H1 (cell line): ENCODE measurements at regions not wholly inside any gene's neighbourhood (a gene's known extent, or its start where the extent isn't known, plus 50 kb on each side); places are given as distances from the start of the nearest gene placed in this dataset.

ENCODE experiments used
- CTCF ChIA-PET: fragments of 300-600 bp; sonication (Branson Sonifier 250); formaldehyde crosslinking; loops from one replicate; lab custom pipeline; 2021; ENCODE audit not compliant: partially characterized antibody; lab: Charles Lee
- POLR2A ChIA-PET: fragments of 300-600 bp; sonication (Branson Sonifier 250); formaldehyde crosslinking; loops from one replicate; lab custom pipeline; 2021; ENCODE audit warnings: inconsistent platforms; ENCODE audit not compliant: partially characterized antibody; lab: Charles Lee
- DNase-seq, 2 experiments: peaks; one replicate each; pipeline versions ENCODE4 v3.0.0 to v3.0.0-alpha.2; 2010 to 2022; ENCODE audit warnings: low spot score in 2 of 2, low read depth in 1 of 2, mixed read lengths in 1 of 2
- FAIRE-seq: peaks from 2 replicates; lab custom pipeline; 2011; peaks lifted over from hg19 to GRCh38; lab: Jason Lieb, UNC
- H2AFZ ChIP-seq: 2 replicates; pipeline ENCODE4 v1.8.1; 2012; ENCODE audit warnings: low read length, inconsistent platforms
- H2AK5ac ChIP-seq: 2 replicates; pipeline ENCODE4 v1.6.1; 2013; ENCODE audit warnings: low read depth, low read length
- H2BK120ac ChIP-seq: replicated peaks from 2 replicates; pipeline ENCODE3; 2013; ENCODE audit warnings: low read depth, low read length, inconsistent platforms
- H2BK12ac ChIP-seq: 2 replicates; pipeline ENCODE4 v1.6.1; 2013; ENCODE audit warnings: low read depth, low read length
- H2BK15ac ChIP-seq: 2 replicates; pipeline ENCODE4 v1.6.1; 2013; ENCODE audit warnings: low read length
- H2BK20ac ChIP-seq: 2 replicates; pipeline ENCODE4 v1.6.1; 2013; ENCODE audit warnings: low read length
- H2BK5ac ChIP-seq: 2 replicates; pipeline ENCODE4 v1.6.1; 2013; ENCODE audit warnings: low read depth, low read length
- H3K14ac ChIP-seq: 2 replicates; pipeline ENCODE4 v1.6.1; 2013; ENCODE audit warnings: inconsistent platforms; ENCODE audit not compliant: insufficient read length
- H3K18ac ChIP-seq: 2 replicates; pipeline ENCODE4 v1.6.1; 2013; ENCODE audit warnings: low read length; ENCODE audit errors: extremely low read depth
- H3K23ac ChIP-seq: 2 replicates; pipeline ENCODE4 v1.6.1; 2013; ENCODE audit warnings: inconsistent platforms; ENCODE audit not compliant: insufficient read length
- H3K23me2 ChIP-seq: 2 replicates; pipeline ENCODE4 v1.6.1; 2013; ENCODE audit warnings: low read depth, low read length
- H3K27ac ChIP-seq: 2 replicates; pipeline ENCODE4 v1.6.1; 2011; ENCODE audit warnings: low read depth, low read length, inconsistent platforms
- H3K27me3 ChIP-seq, 4 experiments: replicated peaks in 1 of 4; 1 replicate in 1 of 4; 2 replicates in 3 of 4; pipeline versions ENCODE4 v1.6.1 to v1.8.1; 2011 to 2013; ENCODE audit warnings: low read length in 3 of 4, mild to moderate bottlenecking in 3 of 4, inconsistent platforms in 2 of 4, mixed read lengths in 2 of 4, moderate library complexity in 1 of 4; ENCODE audit not compliant: control insufficient read depth in 3 of 4, insufficient read depth in 3 of 4; ENCODE audit errors: extremely low read depth in 1 of 4
- H3K36me3 ChIP-seq, 4 experiments: 2 replicates each; pipeline versions ENCODE4 v1.6.1 to v1.8.1; 2011 to 2013; ENCODE audit warnings: mild to moderate bottlenecking in 4 of 4, low read length in 3 of 4, moderate library complexity in 2 of 4, control low read depth in 1 of 4, inconsistent platforms in 1 of 4; ENCODE audit not compliant: insufficient read depth in 4 of 4, control insufficient read depth in 2 of 4
- H3K4ac ChIP-seq: replicated peaks from 2 replicates; pipeline ENCODE3; 2013; ENCODE audit warnings: low read length, low read depth, mixed read lengths, inconsistent platforms; ENCODE audit not compliant: insufficient read length
- H3K4me1 ChIP-seq, 4 experiments: replicated peaks in 1 of 4; 1 replicate in 1 of 4; 2 replicates in 3 of 4; pipeline versions ENCODE4 v1.6.1 to v1.8.1; 2011 to 2013; ENCODE audit warnings: low read length in 3 of 4, inconsistent platforms in 2 of 4, mixed read lengths in 1 of 4; ENCODE audit not compliant: insufficient read depth in 4 of 4, control insufficient read depth in 3 of 4
- H3K4me2 ChIP-seq, 2 experiments: 2 replicates each; pipeline versions ENCODE4 v1.6.1 to v1.8.1; 2011 to 2013; ENCODE audit warnings: low read depth in 2 of 2, low read length in 2 of 2, control low read depth in 1 of 2, inconsistent platforms in 1 of 2, mild to moderate bottlenecking in 1 of 2; ENCODE audit not compliant: insufficient read depth in 1 of 2
- H3K4me3 ChIP-seq, 4 experiments: fragments of 200-600, 300-600 bp in 1 of 4; sonication (generic), shearing (Covaris generic), sonication (Bioruptor Twin) in 1 of 4; 2 replicates each; pipeline versions ENCODE4 v1.5.1 to v1.8.1; 2011 to 2016; ENCODE audit warnings: low read length in 4 of 4, low read depth in 3 of 4, control low read depth in 2 of 4, inconsistent platforms in 2 of 4, mild to moderate bottlenecking in 2 of 4, mixed read lengths in 1 of 4, moderate library complexity in 1 of 4; ENCODE audit not compliant: insufficient read depth in 2 of 4; ENCODE audit errors: extremely low read depth in 1 of 4
- H3K56ac ChIP-seq: replicated peaks from 2 replicates; pipeline ENCODE3; 2013; ENCODE audit warnings: low read depth, mild to moderate bottlenecking, mixed read lengths, low read length, inconsistent platforms; ENCODE audit not compliant: insufficient read length
- H3K79me1 ChIP-seq: 2 replicates; pipeline ENCODE4 v1.6.1; 2013; ENCODE audit warnings: low read depth, low read length, control low read depth
- H3K79me2 ChIP-seq, 2 experiments: 2 replicates each; pipeline versions ENCODE4 v1.6.1 to v1.8.1; 2012 to 2013; ENCODE audit warnings: low read length in 2 of 2, mild to moderate bottlenecking in 2 of 2, inconsistent platforms in 1 of 2; ENCODE audit not compliant: insufficient read depth in 2 of 2, control insufficient read depth in 1 of 2
- H3K9ac ChIP-seq, 4 experiments: replicated peaks in 1 of 4; 1 replicate in 1 of 4; 2 replicates in 3 of 4; pipeline versions ENCODE4 v1.6.1 to v1.8.1; 2011 to 2013; ENCODE audit warnings: low read depth in 3 of 4, low read length in 3 of 4, control low read depth in 2 of 4, mild to moderate bottlenecking in 2 of 4, moderate library complexity in 2 of 4, inconsistent platforms in 1 of 4; ENCODE audit errors: extremely low read depth in 1 of 4
- H3K9me3 ChIP-seq, 2 experiments: 2 replicates each; pipeline versions ENCODE4 v1.6.1 to v1.8.1; 2012 to 2013; ENCODE audit warnings: mild to moderate bottlenecking in 2 of 2, moderate library complexity in 2 of 2, control low read depth in 1 of 2, inconsistent platforms in 1 of 2, low read depth in 1 of 2, low read length in 1 of 2, mixed read lengths in 1 of 2; ENCODE audit not compliant: insufficient read depth in 2 of 2
- H4K20me1 ChIP-seq, 2 experiments: replicated peaks in 1 of 2; 2 replicates each; pipeline versions ENCODE3 to v1.8.1; 2011 to 2013; ENCODE audit warnings: inconsistent platforms in 2 of 2, low read length in 2 of 2, mild to moderate bottlenecking in 1 of 2; ENCODE audit not compliant: insufficient read depth in 2 of 2, control insufficient read depth in 1 of 2
- H4K5ac ChIP-seq: 2 replicates; pipeline ENCODE4 v1.6.1; 2013; ENCODE audit warnings: low read length, low read depth, mixed read lengths, inconsistent platforms; ENCODE audit not compliant: insufficient read length
- H4K8ac ChIP-seq: 2 replicates; pipeline ENCODE4 v1.8.0; 2013; ENCODE audit warnings: mild to moderate bottlenecking, moderate library complexity, low read length, inconsistent platforms; ENCODE audit not compliant: insufficient read depth; ENCODE audit errors: extremely low read depth
- H4K91ac ChIP-seq: replicated peaks from 2 replicates; pipeline ENCODE3; 2013; ENCODE audit warnings: low read length, mixed read lengths, inconsistent platforms; ENCODE audit not compliant: insufficient read length
- SIRT6 ChIP-seq: IDR thresholded peaks from one replicate; pipeline ENCODE4 v1.7.1; 2012; ENCODE audit warnings: low read length, inconsistent platforms
- SP1 ChIP-seq: IDR thresholded peaks from 2 replicates; pipeline ENCODE4 v1.6.1; 2011; ENCODE audit warnings: low read depth, low read length
- USF2 ChIP-seq: IDR thresholded peaks from 2 replicates; pipeline ENCODE4 v1.6.1; 2011; ENCODE audit warnings: low read length, improper control_type of control experiment
- WGBS, 2 experiments: shearing (Covaris generic) in 1 of 2; methylation state at CpG; one replicate each; pipeline versions ENCODE4 v1.1.6 to v1.1.7; 2013 to 2015; ENCODE audit warnings: low lambda C conversion rate in 2 of 2, mixed read lengths in 2 of 2, inconsistent platforms in 1 of 2, low coverage in 1 of 2, missing lambda C conversion rate in 1 of 2; ENCODE audit not compliant: insufficient replicate concordance in 2 of 2, insufficient coverage in 1 of 2, insufficient read length in 1 of 2; ENCODE audit errors: extremely low coverage in 1 of 2, missing lambda C conversion rate in 1 of 2; 5-methylcytosine and 5-hydroxymethylcytosine counted together

- no peak overlapping the region for H4K91ac ChIP-seq
- H2BK12ac ChIP-seq = no peak overlapping the region
- TF ChIP-seq SP1 (no peak), USF2 (no peak), SIRT6 (no peak)
- TF ChIP-seq, all 59 proteins: peak for 0
- Histone ChIP-seq H3K4ac (no peak overlapping the region), H3K14ac (no peak overlapping the region), H3K79me1 (no peaks in the 10 kb centered on the region), H3K56ac (no peak overlapping the region), H2BK20ac (no peak overlapping the region), H2BK5ac (no peak overlapping the region), H4K20me1 (no peaks in the 10 kb centered on the region), H3K23ac (no peak overlapping the region), H3K18ac (no peak overlapping the region), H2BK120ac (no peak overlapping the region), H3K23me2 (no peaks in the 10 kb centered on the region), H4K5ac (no peak overlapping the region), H3K27ac (no peak overlapping the region), H3K9me3 (no peaks in the 10 kb centered on the region), H3K36me3 (no peaks in the 10 kb centered on the region), H2BK15ac (no peak overlapping the region), H2AFZ (no peak overlapping the region), H2AK5ac (no peak overlapping the region), H3K4me1 (no peaks in the 10 kb centered on the region), H3K9ac (no peak overlapping the region), H3K79me2 (no peaks in the 10 kb centered on the region), H3K4me3 (no peak overlapping the region), H3K27me3 (no peaks in the 10 kb centered on the region), H4K8ac (no peak overlapping the region), H3K4me2 (no peak overlapping the region)
- DNase-seq = no peak
- CTCF ChIA-PET = no interaction called here
- WGBS, 2 experiments = 92% methylated on average over 2 of the region's 2 CpGs; no CpG with 5 or more reads in 1 of the 2 experiments
- POLR2A ChIA-PET = no interaction called here
- no peak for FAIRE-seq
Measured at GRCh38 chr5:112063191-112063590, 306.2 kb upstream of the NREP start.
